HCT116 (cell line): ENCODE measurements at regions not wholly inside any gene's neighbourhood (a gene's known extent, or its start where the extent isn't known, plus 50 kb on each side); places are given as distances from the start of the nearest gene placed in this dataset.

ENCODE experiments used
- CBX3 ChIP-seq: IDR thresholded peaks from 2 replicates; pipeline ENCODE4 v1.6.1; 2012; ENCODE audit warnings: low read depth
- CEBPB ChIP-seq: IDR thresholded peaks from 2 replicates; pipeline ENCODE4 v1.6.1; 2012; ENCODE audit warnings: low read depth
- CTCF ChIP-seq, 3 experiments: fragments of 200-600 bp in 1 of 3; sonication (generic) in 1 of 3; IDR thresholded peaks in 2 of 3; conservative IDR thresholded peaks in 1 of 3; 2 replicates each; pipeline ENCODE4 v1.5.1; 2012 to 2017; ENCODE audit warnings: low read depth in 2 of 3, low read length in 2 of 3, antibody characterized with exemption in 1 of 3, borderline replicate concordance in 1 of 3, control low read depth in 1 of 3, mild to moderate bottlenecking in 1 of 3, mixed read lengths in 1 of 3, mixed run types in 1 of 3, moderate library complexity in 1 of 3; ENCODE audit not compliant: insufficient read depth in 1 of 3
- EGR1 ChIP-seq: IDR thresholded peaks from 2 replicates; pipeline ENCODE4 v1.6.1; 2012; ENCODE audit warnings: low read depth
- EZH2 ChIP-seq: fragments of 200-600 bp; sonication (generic); IDR thresholded peaks from 2 replicates; pipeline ENCODE4 v1.6.1; 2017; ENCODE audit warnings: antibody characterized with exemption, mixed run types
- FOSL1 ChIP-seq: IDR thresholded peaks from 2 replicates; pipeline ENCODE4 v1.6.1; 2012; ENCODE audit warnings: low read depth
- JUND ChIP-seq: IDR thresholded peaks from 2 replicates; pipeline ENCODE4 v1.6.1; 2012
- POLR2A ChIP-seq: IDR thresholded peaks from 2 replicates; pipeline ENCODE4 v1.7.0; 2011; ENCODE audit warnings: borderline replicate concordance; ENCODE audit not compliant: insufficient read depth, insufficient read length; ENCODE audit errors: extremely low read depth
- POLR2AphosphoS5 ChIP-seq: IDR thresholded peaks from 2 replicates; pipeline ENCODE4 v1.6.1; 2011; ENCODE audit warnings: mild to moderate bottlenecking, low read depth, low read length, moderate library complexity
- RAD21 ChIP-seq: IDR thresholded peaks from 2 replicates; pipeline ENCODE4 v1.6.1; 2012; ENCODE audit warnings: low read depth, mild to moderate bottlenecking
- REST ChIP-seq: IDR thresholded peaks from 2 replicates; pipeline ENCODE4 v1.6.1; 2012; ENCODE audit warnings: low read depth
- SP1 ChIP-seq: IDR thresholded peaks from 2 replicates; pipeline ENCODE4 v1.6.1; 2012; ENCODE audit warnings: low read depth
- TCF7L2 ChIP-seq: IDR thresholded peaks from 2 replicates; pipeline ENCODE4 v1.7.0; 2011; ENCODE audit warnings: borderline replicate concordance, inconsistent platforms; ENCODE audit not compliant: insufficient read depth, insufficient read length; ENCODE audit errors: extremely low read depth
- ZBTB33 ChIP-seq: IDR thresholded peaks from 2 replicates; pipeline ENCODE4 v1.6.1; 2011; ENCODE audit warnings: mild to moderate bottlenecking, low read length, moderate library complexity; ENCODE audit not compliant: insufficient replicate concordance; ENCODE audit errors: extremely low read depth

GRCh38 chr4:138960175-138960710 is 55.3 kb upstream of the NOCT start:
- no peak for TF ChIP-seq REST
- TF ChIP-seq RAD21: no peak
- TF ChIP-seq CTCF (IDR thresholded peaks at IDR 0.05 in 2 of 3, conservative IDR thresholded peaks at IDR 0.05 in 1 of 3; ENCODE audit: borderline replicate concordance in 1 of 3, insufficient read depth in 1 of 3, low read depth in 2 of 3, low read length in 2 of 3): no peak
- TF ChIP-seq POLR2A: no peak
- TF ChIP-seq CEBPB: no peak
- TF ChIP-seq FOSL1: no peak
- TF ChIP-seq SP1: no peak
- no peak for TF ChIP-seq POLR2AphosphoS5
- TF ChIP-seq ZBTB33: no peak
- no peak for TF ChIP-seq EZH2
- no peak for TF ChIP-seq CBX3
- TF ChIP-seq EGR1: no peak
- TF ChIP-seq TCF7L2: no peak
- TF ChIP-seq JUND: no peak
